ENCODE measurements at regions not wholly inside any gene's neighbourhood (a gene's known extent, or its start where the extent isn't known, plus 50 kb on each side); places are given as distances from the start of the nearest gene placed in this dataset.

GRCh38 chr6:85995339-85996033, 352.8 kb upstream of the SYNCRIP start:
- no peaks in the 10 kb centered on the region for H3K36me3 Mint-ChIP-seq
- no peaks in the 10 kb centered on the region for H3K9me3 ChIP-seq (ENCODE audit: control insufficient read depth in 1 of 2, low read length in 2 of 2)
- H3K36me3 ChIP-seq (ENCODE audit: insufficient read depth, low read length), result no peaks in the 10 kb centered on the region
- no peak for DNase-seq
- ChIA-PET CTCF (ENCODE audit: partially characterized antibody) (no interaction called here), POLR2A (ENCODE audit: partially characterized antibody) (no interaction called here)
- H3K27me3 ChIP-seq (ENCODE audit: insufficient read depth, low read length), result no peaks in the 10 kb centered on the region
- no peak overlapping the region for H3K27ac Mint-ChIP-seq
- H3K4me3 Mint-ChIP-seq, result no peak overlapping the region
- intact Hi-C loops (cut with micrococcal nuclease), result no loop called here
- no peaks in the 10 kb centered on the region for H3K4me1 Mint-ChIP-seq
- no peak overlapping the region for H3K27ac ChIP-seq (ENCODE audit: low read depth, low read length)
- no peaks in the 10 kb centered on the region for H3K4me1 ChIP-seq (ENCODE audit: insufficient read depth, low read length)
- no peak overlapping the region for H3K4me3 ChIP-seq (ENCODE audit: low read length in 2 of 2)
- H3K9me3 Mint-ChIP-seq, result peaks cover 0 to 10% (median 4%) of the 10 kb centered on the region in 8 donors
- no peaks in the 10 kb centered on the region for H3K27me3 Mint-ChIP-seq

DNA sequence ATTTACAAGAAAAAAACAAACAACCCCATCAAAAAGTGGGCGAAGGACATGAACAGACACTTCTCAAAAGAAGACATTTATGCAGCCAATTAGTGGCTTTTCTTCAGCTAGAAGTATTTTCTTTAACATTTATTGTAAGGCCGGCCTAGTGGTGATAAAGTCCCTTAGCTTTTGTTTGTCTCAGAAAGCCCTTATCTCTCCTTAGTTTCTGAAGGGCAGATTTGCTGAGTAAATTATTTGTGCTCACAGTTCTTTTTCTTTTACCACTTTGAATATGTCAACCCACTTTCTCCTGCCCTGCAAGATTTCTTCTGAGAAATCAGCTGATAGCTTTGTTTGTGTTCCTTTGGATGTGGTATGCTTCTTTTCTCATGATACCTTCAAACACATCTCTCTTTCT, 344.0 kb upstream of the SYNCRIP start:
- no peak overlapping the region for H3K27ac Mint-ChIP-seq
- Histone ChIP-seq H3K9me3 (ENCODE audit: control insufficient read depth in 1 of 2, low read length in 2 of 2) (peaks cover 0 to 6% of the 10 kb centered on the region in 2 donors), H3K27me3 (ENCODE audit: insufficient read depth, low read length) (no peaks in the 10 kb centered on the region), H3K4me3 (ENCODE audit: low read length in 2 of 2) (no peak overlapping the region), H3K27ac (ENCODE audit: low read depth, low read length) (no peak overlapping the region), H3K36me3 (ENCODE audit: insufficient read depth, low read length) (no peaks in the 10 kb centered on the region), H3K4me1 (ENCODE audit: insufficient read depth, low read length) (no peaks in the 10 kb centered on the region)
- H3K36me3 Mint-ChIP-seq, result peaks cover 0 to 2% of the 10 kb centered on the region in 2 donors
- H3K4me3 Mint-ChIP-seq, result no peak overlapping the region
- POLR2A ChIA-PET (ENCODE audit: partially characterized antibody), result no interaction called here
- CTCF ChIA-PET (ENCODE audit: partially characterized antibody), result no interaction called here
- DNase-seq, result no peak
- no peaks in the 10 kb centered on the region for H3K27me3 Mint-ChIP-seq
- H3K4me1 Mint-ChIP-seq, result no peaks in the 10 kb centered on the region
- H3K9me3 Mint-ChIP-seq, result peaks cover 6 to 30% (median 21%) of the 10 kb centered on the region in 8 donors
- intact Hi-C loops (cut with micrococcal nuclease), result no loop called here

GRCh38 chr6:85983032-85983659, 340.5 kb upstream of the SYNCRIP start:
- no peak overlapping the region for H3K4me3 ChIP-seq (ENCODE audit: low read length in 2 of 2)
- H3K9me3 ChIP-seq (ENCODE audit: control insufficient read depth in 1 of 2, low read length in 2 of 2), result peaks cover 0 to 6% of the 10 kb centered on the region in 2 donors
- H3K27me3 ChIP-seq (ENCODE audit: insufficient read depth, low read length), result no peaks in the 10 kb centered on the region
- no peak overlapping the region for H3K27ac Mint-ChIP-seq
- no peaks in the 10 kb centered on the region for H3K4me1 ChIP-seq (ENCODE audit: insufficient read depth, low read length)
- peaks cover 0 to 1% of the 10 kb centered on the region in 2 donors for H3K27me3 Mint-ChIP-seq
- H3K4me3 Mint-ChIP-seq, result no peak overlapping the region
- H3K27ac ChIP-seq (ENCODE audit: low read depth, low read length), result no peak overlapping the region
- intact Hi-C loops (cut with micrococcal nuclease), result no loop called here
- ChIA-PET POLR2A (ENCODE audit: partially characterized antibody) (no interaction called here), CTCF (ENCODE audit: partially characterized antibody) (no interaction called here)
- no peak for DNase-seq
- no peaks in the 10 kb centered on the region for H3K36me3 ChIP-seq (ENCODE audit: insufficient read depth, low read length)
- H3K4me1 Mint-ChIP-seq, result no peaks in the 10 kb centered on the region
- peaks cover 1 to 17% (median 16%) of the 10 kb centered on the region in 8 donors for H3K9me3 Mint-ChIP-seq
- H3K36me3 Mint-ChIP-seq, result peaks cover 0 to 2% of the 10 kb centered on the region in 2 donors

DNA sequence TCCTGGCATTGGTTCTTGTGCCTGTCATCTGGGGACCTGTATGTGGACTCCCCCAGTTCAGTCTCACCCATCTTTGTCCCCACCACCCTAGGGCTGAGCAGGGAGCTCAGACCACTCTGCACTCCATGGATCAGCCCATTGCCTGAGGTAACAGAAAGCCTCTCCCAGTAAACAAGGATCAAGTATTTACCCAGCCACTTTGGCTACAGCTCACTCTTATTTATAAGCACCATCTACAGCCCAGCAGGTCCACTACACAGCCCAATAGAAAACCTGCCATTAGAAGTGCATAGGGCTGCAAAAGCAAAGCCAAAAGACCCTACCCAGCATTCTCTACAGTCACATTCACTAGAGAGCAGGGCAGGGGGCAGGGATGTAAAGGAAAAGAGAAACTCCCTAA, 335.0 kb upstream of the SYNCRIP start:
- Mint-ChIP-seq H3K4me1 (no peaks in the 10 kb centered on the region), H3K4me3 (no peak overlapping the region), H3K27me3 (peaks cover 0 to 1% of the 10 kb centered on the region in 2 donors), H3K27ac (no peak overlapping the region), H3K9me3 (peaks cover 0 to 2% (median 0%) of the 10 kb centered on the region in 8 donors), H3K36me3 (no peaks in the 10 kb centered on the region)
- CTCF ChIA-PET (ENCODE audit: partially characterized antibody), result no interaction called here
- H3K9me3 ChIP-seq (ENCODE audit: control insufficient read depth in 1 of 2, low read length in 2 of 2), result no peaks in the 10 kb centered on the region
- DNase-seq, result no peak
- H3K27me3 ChIP-seq (ENCODE audit: insufficient read depth, low read length), result no peaks in the 10 kb centered on the region
- no peak overlapping the region for H3K4me3 ChIP-seq (ENCODE audit: low read length in 2 of 2)
- H3K27ac ChIP-seq (ENCODE audit: low read depth, low read length), result no peak overlapping the region
- intact Hi-C loops (cut with micrococcal nuclease), result no loop called here
- H3K4me1 ChIP-seq (ENCODE audit: insufficient read depth, low read length), result no peaks in the 10 kb centered on the region
- H3K36me3 ChIP-seq (ENCODE audit: insufficient read depth, low read length), result no peaks in the 10 kb centered on the region
- POLR2A ChIA-PET (ENCODE audit: partially characterized antibody), result no interaction called here

GRCh38 chr6:85975957-85976356, 333.3 kb upstream of the SYNCRIP start:
- no peak overlapping the region for H3K27ac Mint-ChIP-seq
- intact Hi-C loops (cut with micrococcal nuclease), result no loop called here

DNA sequence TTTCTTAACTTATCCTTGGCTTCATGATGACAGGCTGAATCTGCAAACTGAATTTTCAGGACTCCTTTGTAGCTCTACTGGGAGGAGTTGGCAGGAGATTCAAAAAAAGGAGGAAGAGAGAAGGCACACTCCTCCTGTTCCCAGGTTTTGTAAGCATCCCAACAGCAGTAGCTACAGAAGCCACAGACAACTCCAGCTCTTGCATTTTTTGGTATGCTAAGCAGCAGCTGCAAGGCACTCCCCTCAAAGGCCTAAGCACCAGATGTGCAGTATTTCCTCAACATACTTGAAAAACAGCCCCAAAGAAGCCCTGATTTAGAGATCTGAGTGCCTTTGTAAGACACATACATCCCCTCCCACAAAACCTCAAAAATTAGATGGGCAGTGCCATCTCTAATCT, 328.6 kb upstream of the SYNCRIP start:
- Mint-ChIP-seq H3K27ac (no peak overlapping the region), H3K27me3 (peaks cover 0 to 1% of the 10 kb centered on the region in 2 donors), H3K4me1 (no peaks in the 10 kb centered on the region), H3K9me3 (peaks cover 0 to 2% (median 0%) of the 10 kb centered on the region in 8 donors), H3K36me3 (no peaks in the 10 kb centered on the region), H3K4me3 (no peak overlapping the region)
- no peaks in the 10 kb centered on the region for H3K9me3 ChIP-seq (ENCODE audit: control insufficient read depth in 1 of 2, low read length in 2 of 2)
- no peaks in the 10 kb centered on the region for H3K27me3 ChIP-seq (ENCODE audit: insufficient read depth, low read length)
- H3K36me3 ChIP-seq (ENCODE audit: insufficient read depth, low read length), result no peaks in the 10 kb centered on the region
- no peak for DNase-seq
- CTCF ChIA-PET (ENCODE audit: partially characterized antibody), result no interaction called here
- H3K27ac ChIP-seq (ENCODE audit: low read depth, low read length), result no peak overlapping the region
- POLR2A ChIA-PET (ENCODE audit: partially characterized antibody), result no interaction called here
- no peaks in the 10 kb centered on the region for H3K4me1 ChIP-seq (ENCODE audit: insufficient read depth, low read length)
- intact Hi-C loops (cut with micrococcal nuclease), result no loop called here
- H3K4me3 ChIP-seq (ENCODE audit: low read length in 2 of 2), result no peak overlapping the region

More at GRCh38 chr6:85975957-85976356, 333.3 kb upstream of the SYNCRIP start:
- CTCF ChIA-PET (ENCODE audit: partially characterized antibody), result no interaction called here
- H3K27me3 ChIP-seq (ENCODE audit: insufficient read depth, low read length), result no peaks in the 10 kb centered on the region
- Mint-ChIP-seq H3K4me3 (no peak overlapping the region), H3K27me3 (peaks cover 0 to 1% of the 10 kb centered on the region in 2 donors), H3K9me3 (peaks cover 0 to 2% (median 0%) of the 10 kb centered on the region in 8 donors), H3K4me1 (no peaks in the 10 kb centered on the region), H3K36me3 (no peaks in the 10 kb centered on the region)
- no peak overlapping the region for H3K27ac ChIP-seq (ENCODE audit: low read depth, low read length)
- no peaks in the 10 kb centered on the region for H3K36me3 ChIP-seq (ENCODE audit: insufficient read depth, low read length)
- DNase-seq, result no peak
- H3K9me3 ChIP-seq (ENCODE audit: control insufficient read depth in 1 of 2, low read length in 2 of 2), result no peaks in the 10 kb centered on the region
- no peak overlapping the region for H3K4me3 ChIP-seq (ENCODE audit: low read length in 2 of 2)
- H3K4me1 ChIP-seq (ENCODE audit: insufficient read depth, low read length), result no peaks in the 10 kb centered on the region
- POLR2A ChIA-PET (ENCODE audit: partially characterized antibody), result no interaction called here

GRCh38 chr6:85966828-85967227, 324.1 kb upstream of the SYNCRIP start:
- Mint-ChIP-seq H3K27ac (no peak overlapping the region), H3K4me1 (no peaks in the 10 kb centered on the region), H3K36me3 (no peaks in the 10 kb centered on the region), H3K9me3 (peaks cover 0 to 2% (median 0%) of the 10 kb centered on the region in 8 donors), H3K4me3 (no peak overlapping the region), H3K27me3 (peaks cover 0 to 1% of the 10 kb centered on the region in 2 donors)
- Histone ChIP-seq H3K4me1 (ENCODE audit: insufficient read depth, low read length) (no peaks in the 10 kb centered on the region), H3K27me3 (ENCODE audit: insufficient read depth, low read length) (no peaks in the 10 kb centered on the region), H3K9me3 (ENCODE audit: control insufficient read depth in 1 of 2, low read length in 2 of 2) (no peaks in the 10 kb centered on the region), H3K36me3 (ENCODE audit: insufficient read depth, low read length) (no peaks in the 10 kb centered on the region), H3K4me3 (ENCODE audit: low read length in 2 of 2) (no peak overlapping the region), H3K27ac (ENCODE audit: low read depth, low read length) (no peak overlapping the region)
- no peak for DNase-seq
- POLR2A ChIA-PET (ENCODE audit: partially characterized antibody), result no interaction called here
- CTCF ChIA-PET (ENCODE audit: partially characterized antibody), result no interaction called here
- intact Hi-C loops (cut with micrococcal nuclease), result no loop called here
